HCEC 1CT (cell line): ENCODE measurements at regions not wholly inside any gene's neighbourhood (a gene's known extent, or its start where the extent isn't known, plus 50 kb on each side); places are given as distances from the start of the nearest gene placed in this dataset.
"Not testable (repeated sequence)": the region's sequence is repeated elsewhere in the genome, so short reads cannot be mapped to it uniquely, and the experiment has no call there.

Experiments
- DNase-seq: peaks from one replicate; pipeline ENCODE4 v3.0.0-alpha.2; 2017

- not testable (repeated sequence) for DNase-seq
Observed at GRCh38 chr2:111544006-111544405, 340.0 kb downstream of the ANAPC1 start.

- not testable (repeated sequence) for DNase-seq
Observed at GRCh38 chr2:111545723-111546431, 338.1 kb downstream of the ANAPC1 start.

DNA sequence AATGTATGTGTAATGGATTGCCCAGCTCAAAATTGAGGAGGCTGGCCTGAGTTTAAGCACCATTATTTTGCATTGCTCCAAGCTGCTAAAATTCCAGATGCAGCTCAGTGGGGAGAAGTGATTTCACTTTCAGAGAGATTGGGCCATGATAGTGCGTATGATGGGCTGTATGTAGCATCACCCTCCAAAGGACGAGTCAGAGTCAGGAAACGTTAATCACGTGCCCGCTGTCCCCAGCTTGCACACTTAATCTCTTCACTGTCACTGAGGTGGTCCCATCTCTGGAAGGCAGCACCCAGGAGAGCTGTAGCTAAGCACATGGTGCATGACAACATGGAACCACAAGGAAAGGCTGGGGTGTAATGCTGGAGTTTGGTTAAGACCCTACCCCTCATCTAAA is 337.4 kb downstream of the ANAPC1 start:
- DNase-seq: not testable (repeated sequence)

- not testable (repeated sequence) for DNase-seq
Observed at GRCh38 chr2:111549174-111549573, 334.8 kb downstream of the ANAPC1 start.

DNA sequence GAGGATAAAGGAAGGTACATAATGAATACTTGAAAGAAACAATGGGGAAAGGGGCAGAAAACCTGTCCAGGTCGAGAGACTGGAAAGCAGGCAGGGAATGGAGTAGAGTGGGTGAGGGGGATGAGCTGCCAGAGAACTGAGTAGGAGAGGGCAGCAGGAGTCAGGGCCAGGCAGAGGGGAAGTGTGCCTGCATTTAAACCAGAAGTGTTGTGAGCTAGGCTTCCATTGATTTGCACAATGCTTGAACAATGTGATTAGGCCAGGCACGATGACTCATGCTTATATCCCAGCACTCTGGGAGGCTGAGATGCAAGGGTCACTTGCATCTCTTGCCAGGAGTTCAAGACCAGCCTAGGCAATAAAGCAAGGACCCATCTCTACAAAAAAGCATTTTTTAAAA is 332.6 kb downstream of the ANAPC1 start:
- not testable (repeated sequence) for DNase-seq

DNA sequence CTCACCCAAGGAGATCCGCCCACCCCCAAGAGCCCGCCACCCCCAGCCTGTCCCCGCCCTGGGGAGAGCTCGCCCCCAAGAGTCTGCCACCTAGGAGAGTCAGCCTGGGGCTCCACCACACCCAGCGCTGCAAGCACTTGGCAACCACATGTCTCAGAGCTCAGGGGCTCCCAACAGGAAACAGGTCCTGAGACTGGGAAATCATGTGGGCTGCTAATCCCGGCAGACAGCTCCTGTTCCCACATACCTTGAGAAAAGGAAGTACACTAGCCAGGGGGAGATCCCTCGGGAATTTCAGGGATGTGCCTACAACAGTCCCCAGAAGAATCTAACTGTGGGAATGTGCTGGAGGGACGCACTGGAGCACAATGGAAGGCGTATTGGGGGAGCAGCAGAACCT is 331.4 kb downstream of the ANAPC1 start:
- DNase-seq: not testable (repeated sequence)

GRCh38 chr2:111559301-111559700 is 324.7 kb downstream of the ANAPC1 start:
- DNase-seq: not testable (repeated sequence)

DNA sequence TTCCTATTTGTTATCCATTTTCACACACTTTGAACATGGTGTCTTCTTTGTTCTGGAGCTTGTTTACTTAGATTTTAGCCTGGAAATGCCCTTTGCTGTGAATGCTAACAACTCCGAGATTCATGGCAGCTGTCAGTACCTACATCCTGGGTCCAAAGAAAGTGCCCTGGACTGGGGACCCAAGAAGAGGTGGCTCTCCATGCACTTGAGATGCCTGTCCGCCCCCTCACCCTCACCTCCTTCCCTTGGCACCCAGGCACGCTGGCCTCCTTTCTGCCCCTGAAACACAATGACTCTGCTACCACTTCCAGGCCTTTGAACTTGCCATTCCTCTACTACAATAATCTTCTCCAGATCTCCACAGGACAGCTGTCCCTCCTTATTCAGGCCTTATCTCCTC is 324.2 kb downstream of the ANAPC1 start:
- DNase-seq: not testable (repeated sequence)

DNA sequence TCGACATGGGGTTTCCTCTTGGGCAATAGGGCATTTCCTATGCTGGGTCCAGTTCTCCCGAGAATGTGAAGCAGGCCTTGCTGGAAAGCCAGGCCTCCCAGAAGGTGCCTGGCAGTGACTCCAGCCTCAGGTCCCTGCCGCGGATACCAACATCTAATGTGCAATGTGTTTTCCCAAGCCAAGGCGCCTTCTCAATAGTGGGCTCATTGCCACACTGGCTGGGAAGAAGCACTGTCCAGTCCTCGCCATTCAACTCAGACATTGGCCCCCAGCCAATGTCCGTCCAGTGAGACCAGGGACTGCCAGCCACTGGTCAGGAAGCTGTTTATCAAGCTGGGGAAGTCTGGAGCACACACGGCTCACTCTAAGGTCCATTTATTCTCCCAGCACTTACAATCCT is 317.9 kb downstream of the ANAPC1 start:
- DNase-seq: not testable (repeated sequence)

- DNase-seq: not testable (repeated sequence)
Observed at GRCh38 chr2:111567233-111567632, 316.8 kb downstream of the ANAPC1 start.

GRCh38 chr2:111569356-111570199 is 314.4 kb downstream of the ANAPC1 start:
- DNase-seq: not testable (repeated sequence)

DNA sequence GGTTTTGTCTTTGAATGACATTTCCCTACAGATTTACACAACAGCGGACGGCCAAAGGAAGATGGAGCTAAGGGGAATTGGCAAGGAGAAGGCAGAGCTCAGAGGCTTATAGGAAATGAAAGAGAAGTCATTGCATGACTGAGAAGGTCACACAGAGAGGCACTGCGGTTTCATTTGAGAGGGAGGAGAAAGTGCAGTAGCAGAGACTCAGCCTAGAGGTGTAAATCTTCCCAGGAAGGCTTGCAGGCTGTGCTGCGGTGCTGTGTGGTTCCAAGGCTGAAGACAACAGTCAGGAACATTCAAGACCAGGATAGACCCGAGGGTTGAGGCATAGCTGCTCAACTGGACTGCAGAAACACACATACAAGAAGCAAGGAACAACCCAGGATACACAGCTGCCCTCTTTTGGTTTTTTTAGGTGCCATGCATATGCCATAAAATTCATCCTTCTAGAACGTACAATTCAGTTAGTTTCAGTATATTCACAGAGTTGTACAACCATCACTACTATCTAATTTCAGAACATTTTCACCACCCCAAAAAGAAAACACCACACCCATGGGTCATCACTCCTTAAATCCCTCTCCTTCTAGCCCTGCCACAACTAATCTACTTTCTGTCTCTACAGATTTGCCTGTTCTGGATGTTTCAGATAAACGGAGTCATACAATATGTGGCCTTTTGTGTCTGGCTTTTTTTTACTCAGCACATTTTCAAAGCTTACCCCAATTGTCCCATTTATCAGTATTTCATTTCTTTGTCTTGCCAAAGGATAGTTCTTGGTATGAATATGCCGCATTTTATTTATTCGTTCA is 313.5 kb downstream of the ANAPC1 start:
- DNase-seq: not testable (repeated sequence)

GRCh38 chr2:111574803-111575202 is 309.2 kb downstream of the ANAPC1 start:
- not testable (repeated sequence) for DNase-seq

DNA sequence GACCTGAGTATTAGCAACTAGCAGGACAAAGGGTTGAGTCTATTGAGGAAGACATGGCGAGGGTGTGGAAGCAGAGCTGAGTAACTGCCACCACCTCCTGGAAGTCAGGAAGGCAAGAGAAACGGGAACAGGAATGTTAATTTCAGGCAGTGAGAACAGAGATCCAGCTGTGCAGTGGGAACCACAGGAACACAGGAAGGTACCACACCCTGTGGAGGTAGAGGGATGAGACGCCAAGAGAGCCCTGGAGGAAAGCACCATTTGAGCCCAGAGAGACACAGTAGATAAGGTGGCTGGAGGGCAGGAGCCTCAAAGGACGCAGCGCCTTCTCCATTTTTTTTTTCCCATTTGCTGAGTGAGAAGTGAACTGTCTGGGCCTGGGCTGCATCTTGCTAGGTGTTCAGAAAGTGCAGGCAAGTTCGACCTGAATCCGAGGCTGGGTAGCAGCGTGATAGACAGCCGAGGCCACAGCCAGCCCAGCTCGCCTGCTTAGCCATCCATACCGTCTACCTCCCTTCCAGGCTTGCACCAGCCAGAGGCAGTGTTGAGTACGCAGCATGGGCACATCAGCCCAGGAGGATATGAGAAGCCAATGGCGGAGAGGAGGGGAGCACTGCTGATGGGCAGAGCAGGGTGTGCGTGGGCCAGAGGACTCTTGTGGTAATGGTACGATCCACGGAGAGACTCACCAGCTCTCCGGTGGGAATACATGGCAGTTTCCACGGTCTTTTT is 306.7 kb downstream of the ANAPC1 start:
- not testable (repeated sequence) for DNase-seq

- not testable (repeated sequence) for DNase-seq
Observed at GRCh38 chr2:111579500-111580134, 304.4 kb downstream of the ANAPC1 start.

DNA sequence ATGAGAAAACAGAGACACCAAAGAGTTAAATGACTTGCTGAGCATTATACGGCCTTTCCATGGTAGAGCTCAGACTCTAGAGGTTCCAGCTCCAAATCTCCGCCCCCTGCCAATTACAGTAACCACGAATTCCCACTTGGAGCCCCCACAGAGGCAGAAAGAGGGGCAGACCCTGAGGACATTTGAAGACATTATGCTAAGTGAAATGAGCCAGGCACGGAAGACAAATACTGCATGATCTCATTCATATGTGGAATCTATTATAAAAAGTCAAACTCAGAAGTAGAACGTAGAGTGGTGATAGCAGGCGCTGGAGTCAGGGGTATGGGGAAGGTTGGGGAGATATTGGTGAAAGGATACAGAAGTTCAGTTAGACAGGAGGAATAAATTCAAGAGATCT is 303.4 kb downstream of the ANAPC1 start:
- DNase-seq: not testable (repeated sequence)

- not testable (repeated sequence) for DNase-seq
Observed at GRCh38 chr2:111582090-111582489, 301.9 kb downstream of the ANAPC1 start.

GRCh38 chr2:111583480-111583879 is 300.5 kb downstream of the ANAPC1 start:
- not testable (repeated sequence) for DNase-seq

DNA sequence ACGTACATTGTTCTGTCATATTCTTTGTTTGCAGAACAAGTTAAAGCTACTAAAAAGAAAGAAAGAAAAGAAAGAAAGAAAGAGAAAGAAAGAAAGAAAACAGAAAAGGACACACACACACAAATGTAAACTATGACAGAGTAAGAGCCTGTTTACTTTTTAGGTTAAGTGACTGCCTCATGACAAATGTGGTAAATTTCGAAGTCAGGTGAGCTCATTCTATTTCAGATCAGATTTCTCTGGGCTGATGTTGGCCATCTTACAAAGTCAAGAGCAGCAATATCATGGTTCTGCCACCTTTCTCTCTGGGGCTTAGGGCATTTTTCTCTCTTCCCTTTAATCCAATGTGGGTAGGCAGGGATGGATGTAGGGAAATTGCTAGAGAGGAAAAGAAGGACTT is 299.5 kb downstream of the ANAPC1 start:
- DNase-seq: not testable (repeated sequence)

DNA sequence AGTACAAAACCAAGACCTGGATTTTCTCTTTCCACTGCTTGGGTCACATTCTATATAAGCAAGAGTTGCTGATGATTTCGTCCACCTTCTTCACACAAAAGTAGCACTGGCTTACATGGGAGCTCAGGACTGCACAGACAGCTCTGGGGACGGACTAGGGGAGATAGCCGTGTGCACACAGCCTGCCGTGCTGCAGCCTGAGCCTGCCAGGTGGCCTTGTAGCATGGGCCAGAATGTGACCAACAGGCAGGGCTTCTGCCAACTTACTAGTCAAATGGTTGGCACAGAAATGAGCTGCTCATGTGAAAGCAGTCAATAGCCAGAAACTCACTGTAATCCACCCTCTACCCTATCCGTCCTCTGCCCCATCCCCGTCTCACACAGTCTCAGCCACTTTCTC is 299.0 kb downstream of the ANAPC1 start:
- DNase-seq: not testable (repeated sequence)

GRCh38 chr2:111586014-111586413 is 298.0 kb downstream of the ANAPC1 start:
- not testable (repeated sequence) for DNase-seq

- DNase-seq: not testable (repeated sequence)
Observed at GRCh38 chr2:111595072-111595471, 288.9 kb downstream of the ANAPC1 start.
